IMR-90 (cell line): ENCODE measurements at regions not wholly inside any gene's neighbourhood (a gene's known extent, or its start where the extent isn't known, plus 50 kb on each side); places are given as distances from the start of the nearest gene placed in this dataset.

Experiments
- MAFK ChIP-seq: IDR thresholded peaks from 2 replicates; pipeline ENCODE4 v1.6.1; 2012; ENCODE audit warnings: low read depth, low read length, improper control_type of control experiment
- POLR2A ChIP-seq: IDR thresholded peaks from 2 replicates; pipeline ENCODE4 v1.6.1; 2012; ENCODE audit warnings: mild to moderate bottlenecking, low read depth, low read length
- USF2 ChIP-seq: fragments of 150-350 bp; IDR thresholded peaks from 2 replicates; pipeline ENCODE4 v1.6.1; 2017; ENCODE audit warnings: mild to moderate bottlenecking, antibody characterized with exemption, low read length, low read depth
- TF ChIP-seq, protein P1 (sequence below): conservative IDR thresholded peaks from 2 replicates; pipeline ENCODE4 v1.5.1; 2012; ENCODE audit warnings: mild to moderate bottlenecking, low read depth, low read length, improper control_type of control experiment

DNA sequence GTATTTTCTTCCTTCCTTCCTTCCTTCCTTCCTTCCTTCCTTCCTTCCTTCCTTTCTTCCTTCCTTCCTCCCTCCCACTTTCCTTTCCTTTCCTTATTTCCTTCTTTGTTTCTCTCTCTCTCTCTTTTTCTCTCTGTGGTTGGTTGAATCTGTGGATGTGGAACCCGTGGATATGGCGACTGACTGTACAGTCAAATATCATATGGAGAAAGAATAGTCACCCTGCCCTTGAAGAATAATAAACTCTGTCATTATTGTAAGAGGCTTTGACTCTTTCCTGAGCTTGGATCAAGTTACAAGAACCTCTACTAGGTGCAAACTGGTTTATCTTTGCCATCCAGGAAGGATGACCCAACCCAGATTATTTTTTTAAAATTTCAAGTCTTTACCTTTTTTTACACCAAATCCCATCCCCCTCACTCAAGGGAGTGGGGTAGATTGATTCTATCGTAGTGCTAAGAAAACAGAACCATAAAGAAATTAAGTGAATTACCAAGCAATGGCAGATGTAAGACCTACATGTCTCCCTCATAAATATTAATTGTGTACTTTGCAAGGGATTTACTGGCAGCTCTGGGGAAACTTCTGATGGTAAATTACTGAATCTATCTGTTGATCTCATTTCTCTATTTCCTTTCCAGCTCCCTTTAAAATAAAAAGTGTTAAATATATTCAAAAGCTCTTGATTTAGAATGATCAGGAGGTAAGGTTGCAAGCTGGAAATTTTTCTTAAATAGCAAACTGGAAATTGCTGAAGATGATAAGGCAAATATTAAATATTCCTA lies 667.5 kb downstream of the UTRN start:
- no peak for TF ChIP-seq MAFK
- TF ChIP-seq, protein P1, sequence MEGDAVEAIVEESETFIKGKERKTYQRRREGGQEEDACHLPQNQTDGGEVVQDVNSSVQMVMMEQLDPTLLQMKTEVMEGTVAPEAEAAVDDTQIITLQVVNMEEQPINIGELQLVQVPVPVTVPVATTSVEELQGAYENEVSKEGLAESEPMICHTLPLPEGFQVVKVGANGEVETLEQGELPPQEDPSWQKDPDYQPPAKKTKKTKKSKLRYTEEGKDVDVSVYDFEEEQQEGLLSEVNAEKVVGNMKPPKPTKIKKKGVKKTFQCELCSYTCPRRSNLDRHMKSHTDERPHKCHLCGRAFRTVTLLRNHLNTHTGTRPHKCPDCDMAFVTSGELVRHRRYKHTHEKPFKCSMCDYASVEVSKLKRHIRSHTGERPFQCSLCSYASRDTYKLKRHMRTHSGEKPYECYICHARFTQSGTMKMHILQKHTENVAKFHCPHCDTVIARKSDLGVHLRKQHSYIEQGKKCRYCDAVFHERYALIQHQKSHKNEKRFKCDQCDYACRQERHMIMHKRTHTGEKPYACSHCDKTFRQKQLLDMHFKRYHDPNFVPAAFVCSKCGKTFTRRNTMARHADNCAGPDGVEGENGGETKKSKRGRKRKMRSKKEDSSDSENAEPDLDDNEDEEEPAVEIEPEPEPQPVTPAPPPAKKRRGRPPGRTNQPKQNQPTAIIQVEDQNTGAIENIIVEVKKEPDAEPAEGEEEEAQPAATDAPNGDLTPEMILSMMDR: no peak
- TF ChIP-seq POLR2A: no peak
- no peak for TF ChIP-seq USF2
